Esophagus muscularis mucosa (tissue), 4 donors: ENCODE measurements at regions not wholly inside any gene's neighbourhood (a gene's known extent, or its start where the extent isn't known, plus 50 kb on each side); places are given as distances from the start of the nearest gene placed in this dataset.

ENCODE experiments used
- DNase-seq: peaks from one replicate; pipeline ENCODE4 v3.0.0-alpha.2; 2017; ENCODE audit errors: extremely low spot score
- H3K27ac ChIP-seq, 4 donors: fragments of 200-600 bp; sonication (generic); replicated peaks in 1 of 4; 1 replicate in 3 of 4; 2 replicates in 1 of 4; pipeline ENCODE4 v1.5.1; 2016 to 2019; ENCODE audit warnings: mild to moderate bottlenecking in 1 of 4
- H3K27me3 ChIP-seq, 4 donors: fragments of 200-600 bp; sonication (generic); one replicate each; pipeline versions ENCODE4 v1.5.1 to v1.6.0; 2016 to 2019
- H3K36me3 ChIP-seq, 4 donors: fragments of 200-600 bp; sonication (generic); one replicate each; pipeline ENCODE4 v1.5.1; 2016 to 2019
- H3K4me1 ChIP-seq, 4 donors: fragments of 200-600 bp; sonication (generic); one replicate each; pipeline ENCODE4 v1.5.1; 2016 to 2019
- H3K4me3 ChIP-seq, 4 donors: fragments of 200-600 bp; sonication (generic); 1 replicate in 2 of 4; 2 replicates in 2 of 4; pipeline ENCODE4 v1.5.1; 2016 to 2019; ENCODE audit warnings: mild to moderate bottlenecking in 4 of 4, moderate library complexity in 1 of 4
- H3K9me3 ChIP-seq, 4 donors: fragments of 200-600 bp; sonication (generic); 1 replicate in 3 of 4; 2 replicates in 1 of 4; pipeline ENCODE4 v1.5.1; 2016 to 2019
- CTCF ChIP-seq, 3 experiments: fragments of 200-600 bp in 2 of 3; fragments of 450-650 bp in 1 of 3; sonication (generic) in 2 of 3; IDR thresholded peaks; one replicate each; pipeline ENCODE4 v1.5.1; 2017 to 2019; ENCODE audit warnings: antibody characterized with exemption in 3 of 3, mild to moderate bottlenecking in 2 of 3, moderate library complexity in 1 of 3
- EP300 ChIP-seq: sonication (generic); formaldehyde crosslinking; IDR thresholded peaks from one replicate; pipeline ENCODE4 v1.6.1; 2017; ENCODE audit warnings: antibody characterized with exemption
- POLR2A ChIP-seq: fragments of 450-650 bp; IDR thresholded peaks from one replicate; pipeline ENCODE4 v1.6.1; 2017; ENCODE audit warnings: antibody characterized with exemption, moderate library complexity, mild to moderate bottlenecking, low read depth
- POLR2AphosphoS5 ChIP-seq, 2 donors: sonication (generic); formaldehyde crosslinking; IDR thresholded peaks; one replicate each; pipeline ENCODE4 v1.6.1; 2017; ENCODE audit warnings: antibody characterized with exemption in 2 of 2
- WGBS: methylation state at CpG from one replicate; pipeline ENCODE4 v1.1.5; 2018; 5-methylcytosine and 5-hydroxymethylcytosine counted together
- intact Hi-C: fragments of 100-400 bp; cut with DNase I; formaldehyde crosslinking; loops from one replicate; pipeline ENCODE4 v1.15.1; 2023

GRCh38 chr11:80831374-80831773 is 1390.5 kb upstream of the TENM4 start:
- H3K36me3 ChIP-seq: no peaks in the 10 kb centered on the region
- WGBS: 92% methylated on average over 1 of the region's 1 CpG
- H3K9me3 ChIP-seq: no peaks in the 10 kb centered on the region
- TF ChIP-seq POLR2AphosphoS5 (IDR thresholded peaks at IDR 0.05): no peak
- TF ChIP-seq POLR2A: no peak
- no peak for TF ChIP-seq CTCF (IDR thresholded peaks at IDR 0.05)
- no peak for TF ChIP-seq EP300
- no peaks in the 10 kb centered on the region for H3K27me3 ChIP-seq
- H3K4me3 ChIP-seq: no peak overlapping the region
- no peak for DNase-seq
- intact Hi-C loops: no loop called here
- no peaks in the 10 kb centered on the region for H3K4me1 ChIP-seq
- H3K27ac ChIP-seq: no peak overlapping the region

DNA sequence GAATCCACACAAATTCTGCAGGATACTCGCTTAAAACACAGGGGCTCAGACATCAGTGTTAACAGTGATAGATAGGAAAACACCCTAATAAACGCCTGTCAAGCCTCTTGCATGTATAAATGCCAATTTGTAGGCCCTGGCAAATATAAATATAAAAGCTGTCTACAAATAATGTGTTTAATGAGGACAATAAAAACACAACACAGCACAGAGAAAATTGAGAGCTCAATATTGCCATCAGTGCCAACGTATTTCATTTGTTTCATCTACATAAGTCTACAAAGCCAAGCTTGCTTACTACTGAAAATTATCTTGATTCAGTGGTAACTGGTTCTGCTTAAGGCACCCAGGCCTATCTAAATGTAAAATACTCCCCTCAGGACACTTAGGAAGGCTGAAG is 1387.0 kb upstream of the TENM4 start:
- H3K27ac ChIP-seq: no peak overlapping the region
- H3K36me3 ChIP-seq: no peaks in the 10 kb centered on the region
- TF ChIP-seq CTCF (IDR thresholded peaks at IDR 0.05) (no peak), POLR2A (no peak), POLR2AphosphoS5 (IDR thresholded peaks at IDR 0.05) (no peak), EP300 (no peak)
- H3K4me3 ChIP-seq: no peak overlapping the region
- H3K4me1 ChIP-seq: no peaks in the 10 kb centered on the region
- H3K27me3 ChIP-seq: no peaks in the 10 kb centered on the region
- intact Hi-C loops: no loop called here
- WGBS: 74% methylated on average over 3 of the region's 3 CpGs
- no peaks in the 10 kb centered on the region for H3K9me3 ChIP-seq
- DNase-seq: no peak

DNA sequence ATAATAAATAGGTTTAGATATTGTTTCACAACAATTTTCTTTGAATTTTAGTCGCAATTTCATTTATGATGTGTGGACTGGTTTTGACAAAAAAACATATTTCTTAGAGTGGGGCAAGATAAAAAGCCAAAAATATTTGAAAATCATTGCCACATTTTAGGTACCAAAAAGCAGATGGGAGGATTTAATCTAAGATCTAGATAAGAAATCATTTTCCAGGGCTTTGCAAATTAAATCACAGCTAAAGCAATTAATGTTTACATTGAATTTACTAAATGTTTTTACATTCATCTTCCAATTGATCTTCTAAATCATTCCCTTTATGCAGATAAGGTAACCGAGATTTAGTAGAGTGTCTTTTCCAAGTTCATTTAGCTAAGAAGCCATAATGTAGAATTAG is 1386.0 kb upstream of the TENM4 start:
- no peak overlapping the region for H3K27ac ChIP-seq
- no peaks in the 10 kb centered on the region for H3K36me3 ChIP-seq
- TF ChIP-seq CTCF (IDR thresholded peaks at IDR 0.05): no peak
- no peak for TF ChIP-seq POLR2A
- no peak for TF ChIP-seq EP300
- TF ChIP-seq POLR2AphosphoS5 (IDR thresholded peaks at IDR 0.05): no peak
- no peak for DNase-seq
- intact Hi-C loops: no loop called here
- H3K4me3 ChIP-seq: no peak overlapping the region
- WGBS: 76% methylated on average over 2 of the region's 2 CpGs
- H3K4me1 ChIP-seq: no peaks in the 10 kb centered on the region
- H3K27me3 ChIP-seq: no peaks in the 10 kb centered on the region
- no peaks in the 10 kb centered on the region for H3K9me3 ChIP-seq

GRCh38 chr11:80822308-80822707 is 1381.5 kb upstream of the TENM4 start:
- no peaks in the 10 kb centered on the region for H3K4me1 ChIP-seq
- intact Hi-C loops: no loop called here
- H3K27ac ChIP-seq: no peak overlapping the region
- no peak overlapping the region for H3K4me3 ChIP-seq
- no peaks in the 10 kb centered on the region for H3K36me3 ChIP-seq
- H3K27me3 ChIP-seq: no peaks in the 10 kb centered on the region
- 80% methylated on average over 7 of the region's 7 CpGs for WGBS
- no peaks in the 10 kb centered on the region for H3K9me3 ChIP-seq
- TF ChIP-seq POLR2AphosphoS5 (IDR thresholded peaks at IDR 0.05): no peak
- DNase-seq: no peak

DNA sequence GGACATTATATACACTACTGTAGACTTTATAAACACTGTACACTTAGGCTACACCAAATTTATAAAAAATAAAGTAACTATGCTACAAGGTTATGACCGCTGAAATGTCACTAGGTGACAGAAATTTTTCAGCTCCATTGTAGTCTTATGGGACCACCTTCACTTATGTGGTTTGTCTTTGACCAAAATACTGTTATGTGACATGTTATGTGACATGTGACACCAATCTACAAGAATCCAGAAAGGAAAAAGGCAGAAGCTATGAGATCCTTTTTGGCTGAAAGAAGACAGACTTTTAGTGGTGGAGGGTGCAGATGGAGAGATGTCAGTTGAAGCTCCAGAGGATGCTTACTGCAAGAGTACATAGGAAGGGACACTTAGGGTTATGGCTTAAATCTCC is 1378.4 kb upstream of the TENM4 start:
- DNase-seq: no peak
- Histone ChIP-seq H3K27ac (no peak overlapping the region), H3K36me3 (no peaks in the 10 kb centered on the region), H3K4me1 (no peaks in the 10 kb centered on the region), H3K9me3 (no peaks in the 10 kb centered on the region), H3K27me3 (no peaks in the 10 kb centered on the region), H3K4me3 (no peak overlapping the region)
- WGBS: 91% methylated on average over 1 of the region's 1 CpG
- intact Hi-C loops: no loop called here
- TF ChIP-seq POLR2A (no peak), CTCF (IDR thresholded peaks at IDR 0.05) (no peak), POLR2AphosphoS5 (IDR thresholded peaks at IDR 0.05) (no peak), EP300 (no peak)
